Progenitor cell of endocrine pancreas (in vitro differentiated cells): ENCODE measurements at regions not wholly inside any gene's neighbourhood (a gene's known extent, or its start where the extent isn't known, plus 50 kb on each side); places are given as distances from the start of the nearest gene placed in this dataset.
"Not testable (repeated sequence)": the region's sequence is repeated elsewhere in the genome, so short reads cannot be mapped to it uniquely, and the experiment has no call there.

Experiments used
- DNase-seq: peaks from one replicate; pipeline ENCODE4 v3.0.0; 2021; ENCODE audit warnings: low spot score; ENCODE audit not compliant: unreplicated experiment
- H3K27ac Mint-ChIP-seq: 2 replicates; pipeline ENCODE4 v1.8.0; 2021; ENCODE audit warnings: mild to moderate bottlenecking, moderate library complexity, mixed read lengths
- H3K27me3 Mint-ChIP-seq: 2 replicates; pipeline ENCODE4 v1.8.0; 2021; ENCODE audit warnings: mixed read lengths
- H3K36me3 Mint-ChIP-seq: 2 replicates; pipeline ENCODE4 v1.8.0; 2022; ENCODE audit warnings: mixed read lengths; ENCODE audit not compliant: insufficient read depth
- H3K4me1 Mint-ChIP-seq: 2 replicates; pipeline ENCODE4 v1.8.0; 2021; ENCODE audit warnings: low read depth, mixed read lengths
- H3K4me3 Mint-ChIP-seq: 2 replicates; pipeline ENCODE4 v1.8.0; 2021; ENCODE audit warnings: low read depth, mild to moderate bottlenecking, moderate library complexity, mixed read lengths
- H3K9me3 Mint-ChIP-seq: 2 replicates; pipeline ENCODE4 v1.8.0; 2021; ENCODE audit warnings: low read depth, mixed read lengths
- TF ChIP-seq, protein P1 (sequence below): fragments of 200-600 bp; sonication (generic); IDR thresholded peaks from one replicate; pipeline ENCODE4 v1.5.0; 2021; ENCODE audit warnings: antibody characterized with exemption, mild to moderate bottlenecking; ENCODE audit not compliant: unreplicated experiment

DNA sequence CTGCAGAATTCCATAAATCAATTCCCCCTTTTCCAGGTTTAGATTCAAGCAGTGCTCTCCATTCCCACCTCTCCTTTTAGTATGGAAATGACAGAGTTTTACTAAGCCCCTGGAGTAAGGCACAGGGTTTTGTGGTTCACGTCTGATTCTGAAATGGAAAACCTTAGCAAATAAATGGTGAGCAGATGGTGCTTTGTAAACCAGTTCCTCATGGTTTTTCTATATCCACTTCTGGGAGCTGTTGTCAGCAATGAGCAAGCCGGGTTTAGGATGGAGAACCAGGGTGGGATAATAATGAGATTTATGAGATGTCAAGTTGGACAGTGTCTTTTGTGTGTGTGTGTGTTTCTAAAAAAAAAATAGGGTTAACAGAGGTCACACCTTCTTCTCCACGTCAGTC lies 113.8 kb upstream of the RBPJ start:
- Mint-ChIP-seq H3K36me3 (no peaks in the 10 kb centered on the region), H3K27me3 (peaks cover 16% of the 10 kb centered on the region), H3K4me3 (no peak overlapping the region), H3K4me1 (peaks cover 9% of the 10 kb centered on the region), H3K27ac (no peak overlapping the region), H3K9me3 (no peaks in the 10 kb centered on the region)
- TF ChIP-seq, protein P1, sequence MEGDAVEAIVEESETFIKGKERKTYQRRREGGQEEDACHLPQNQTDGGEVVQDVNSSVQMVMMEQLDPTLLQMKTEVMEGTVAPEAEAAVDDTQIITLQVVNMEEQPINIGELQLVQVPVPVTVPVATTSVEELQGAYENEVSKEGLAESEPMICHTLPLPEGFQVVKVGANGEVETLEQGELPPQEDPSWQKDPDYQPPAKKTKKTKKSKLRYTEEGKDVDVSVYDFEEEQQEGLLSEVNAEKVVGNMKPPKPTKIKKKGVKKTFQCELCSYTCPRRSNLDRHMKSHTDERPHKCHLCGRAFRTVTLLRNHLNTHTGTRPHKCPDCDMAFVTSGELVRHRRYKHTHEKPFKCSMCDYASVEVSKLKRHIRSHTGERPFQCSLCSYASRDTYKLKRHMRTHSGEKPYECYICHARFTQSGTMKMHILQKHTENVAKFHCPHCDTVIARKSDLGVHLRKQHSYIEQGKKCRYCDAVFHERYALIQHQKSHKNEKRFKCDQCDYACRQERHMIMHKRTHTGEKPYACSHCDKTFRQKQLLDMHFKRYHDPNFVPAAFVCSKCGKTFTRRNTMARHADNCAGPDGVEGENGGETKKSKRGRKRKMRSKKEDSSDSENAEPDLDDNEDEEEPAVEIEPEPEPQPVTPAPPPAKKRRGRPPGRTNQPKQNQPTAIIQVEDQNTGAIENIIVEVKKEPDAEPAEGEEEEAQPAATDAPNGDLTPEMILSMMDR, result no peak
- no peak for DNase-seq

DNA sequence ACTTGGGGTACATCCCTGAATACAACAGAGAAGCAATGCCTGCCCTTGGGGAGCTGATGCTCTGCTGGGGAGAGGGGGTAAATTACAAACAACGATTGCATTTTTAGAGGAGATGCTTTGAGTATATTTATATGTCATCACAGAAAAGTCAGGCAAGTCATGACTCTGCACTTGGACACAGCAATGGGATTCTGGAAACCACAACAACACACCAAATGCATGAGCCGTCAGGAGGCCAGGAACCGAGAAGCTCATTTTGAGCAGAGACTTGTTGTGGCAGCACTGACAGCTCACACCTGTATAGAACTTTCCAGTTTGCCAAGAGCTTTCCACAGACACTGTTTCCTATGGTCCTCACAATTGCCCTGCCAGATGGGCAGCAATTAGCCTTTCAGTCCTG lies 113.2 kb upstream of the RBPJ start:
- TF ChIP-seq, protein P1, result no peak
- Mint-ChIP-seq H3K36me3 (no peaks in the 10 kb centered on the region), H3K27ac (no peak overlapping the region), H3K4me3 (no peak overlapping the region), H3K4me1 (peaks cover 9% of the 10 kb centered on the region), H3K27me3 (peaks cover 15% of the 10 kb centered on the region), H3K9me3 (no peaks in the 10 kb centered on the region)
- no peak for DNase-seq

DNA sequence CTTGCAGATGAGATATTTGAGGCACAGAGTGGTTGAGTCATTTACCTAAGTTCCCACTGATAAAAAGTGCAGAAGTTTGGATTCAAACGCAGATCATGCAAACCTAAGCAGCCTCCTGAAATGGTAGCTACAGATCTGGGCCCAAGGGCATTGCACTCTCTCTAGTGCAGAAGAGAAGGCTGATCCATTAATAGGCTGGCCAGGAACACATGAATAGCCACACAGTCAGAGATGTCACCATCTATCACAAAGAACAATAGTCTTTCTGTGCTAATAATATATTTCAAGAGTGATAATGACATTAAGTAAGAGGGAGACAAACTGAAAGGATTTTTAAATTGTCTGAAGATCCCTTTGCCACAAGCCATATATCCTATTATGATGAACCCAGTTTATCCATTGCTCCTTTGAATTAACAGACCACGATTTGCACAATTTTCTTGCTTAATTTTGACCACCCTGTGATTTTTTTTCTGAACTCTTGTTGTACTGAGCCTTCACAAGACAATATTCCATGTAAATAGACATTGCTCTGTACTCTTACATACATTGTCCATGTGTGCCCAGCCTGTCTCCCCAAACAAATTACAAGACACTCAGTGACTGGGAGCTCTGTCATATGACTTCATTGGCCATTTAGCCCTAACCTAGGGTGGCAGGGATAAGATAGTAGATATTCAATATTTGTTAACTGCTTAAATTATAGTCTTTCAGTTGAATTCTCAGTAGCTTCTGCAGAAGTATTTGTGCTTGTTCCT lies 112.4 kb upstream of the RBPJ start:
- TF ChIP-seq, protein P1, result no peak
- Mint-ChIP-seq H3K4me1 (peaks cover 9% of the 10 kb centered on the region), H3K36me3 (no peaks in the 10 kb centered on the region), H3K27me3 (peaks cover 15% of the 10 kb centered on the region), H3K4me3 (no peak overlapping the region), H3K9me3 (no peaks in the 10 kb centered on the region), H3K27ac (no peak overlapping the region)
- DNase-seq, result no peak

DNA sequence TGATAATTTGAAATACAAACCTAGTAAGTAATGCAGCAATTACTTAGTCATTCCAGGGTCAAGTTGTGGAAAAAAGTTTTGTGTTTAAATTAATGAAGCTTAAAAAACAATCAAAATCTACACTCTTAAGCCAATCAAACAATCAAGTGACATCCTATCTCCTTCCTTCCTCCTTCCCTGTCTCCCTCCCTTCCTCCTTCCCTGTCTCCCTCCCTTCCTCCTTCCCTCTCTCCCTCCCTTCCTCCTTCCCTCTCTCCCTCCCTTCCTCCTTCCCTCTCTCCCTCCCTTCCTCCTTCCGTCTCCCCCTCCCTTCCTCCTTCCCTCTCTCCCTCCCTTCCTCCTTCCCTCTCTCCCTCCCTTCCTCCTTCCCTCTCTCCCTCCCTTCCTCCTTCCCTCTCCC lies 111.4 kb upstream of the RBPJ start:
- H3K27ac Mint-ChIP-seq, H3K4me3 Mint-ChIP-seq, DNase-seq, H3K9me3 Mint-ChIP-seq, H3K4me1 Mint-ChIP-seq, H3K36me3 Mint-ChIP-seq: not testable (repeated sequence)
- peaks cover 22% of the 10 kb centered on the region for H3K27me3 Mint-ChIP-seq

DNA sequence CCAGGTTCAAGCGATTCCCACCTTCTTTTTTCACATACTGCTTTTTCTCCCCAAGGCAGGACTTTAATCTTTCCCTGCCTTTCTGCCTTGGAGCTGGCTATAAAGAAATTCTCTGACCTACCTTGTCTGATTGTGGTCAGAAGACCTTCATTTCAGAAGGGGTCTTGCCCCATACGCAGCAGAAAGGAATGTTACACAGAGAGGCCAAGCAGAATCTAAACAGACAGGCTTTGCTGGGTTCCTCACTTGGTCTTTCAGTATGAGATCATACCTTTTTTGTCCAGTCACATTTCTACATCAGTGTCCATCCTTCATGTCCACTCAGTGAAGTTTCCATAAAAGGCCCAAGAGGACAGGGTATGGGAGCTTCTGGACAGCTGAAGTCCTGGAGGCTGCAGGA lies 108.3 kb upstream of the RBPJ start:
- Mint-ChIP-seq H3K27ac (no peak overlapping the region), H3K4me1 (no peaks in the 10 kb centered on the region), H3K4me3 (no peak overlapping the region), H3K9me3 (no peaks in the 10 kb centered on the region), H3K27me3 (peaks cover 25% of the 10 kb centered on the region), H3K36me3 (no peaks in the 10 kb centered on the region)
- DNase-seq, result no peak
- TF ChIP-seq, protein P1, result no peak

DNA sequence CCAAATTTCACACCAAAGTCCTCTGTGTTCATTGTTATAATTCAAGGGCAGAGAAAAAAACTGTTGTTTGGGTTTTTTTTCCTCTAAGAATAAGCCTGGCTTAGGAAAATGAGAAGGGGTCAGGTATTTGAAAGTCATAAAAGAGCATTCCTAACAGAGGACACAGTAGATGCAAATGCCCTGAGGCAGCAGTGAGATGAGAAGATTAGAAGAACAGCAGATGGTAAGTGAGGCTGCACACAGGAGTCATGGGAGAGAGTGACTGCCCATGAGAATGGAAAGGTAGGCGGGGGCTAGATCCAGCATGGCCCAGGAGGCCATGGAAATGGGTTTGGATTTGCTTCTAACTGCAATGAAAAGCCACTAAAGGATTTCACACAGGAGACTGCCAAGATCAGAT lies 107.5 kb upstream of the RBPJ start:
- peaks cover 25% of the 10 kb centered on the region for H3K27me3 Mint-ChIP-seq
- no peak overlapping the region for H3K27ac Mint-ChIP-seq
- DNase-seq, result no peak
- H3K4me1 Mint-ChIP-seq, result peaks cover 7% of the 10 kb centered on the region
- H3K4me3 Mint-ChIP-seq, result no peak overlapping the region
- no peaks in the 10 kb centered on the region for H3K36me3 Mint-ChIP-seq
- TF ChIP-seq, protein P1, result no peak
- H3K9me3 Mint-ChIP-seq, result no peaks in the 10 kb centered on the region
